ENCODE measurements at regions not wholly inside any gene's neighbourhood (a gene's known extent, or its start where the extent isn't known, plus 50 kb on each side); places are given as distances from the start of the nearest gene placed in this dataset.

GRCh38 chr2:71898851-71899681 is 248.6 kb downstream of the CYP26B1 start:
- no peak for TF ChIP-seq CTCF (IDR thresholded peaks at IDR 0.05; ENCODE audit: low read depth, low read length)
- no peak for DNase-seq (ENCODE audit: extremely low read depth, low read depth)

DNA sequence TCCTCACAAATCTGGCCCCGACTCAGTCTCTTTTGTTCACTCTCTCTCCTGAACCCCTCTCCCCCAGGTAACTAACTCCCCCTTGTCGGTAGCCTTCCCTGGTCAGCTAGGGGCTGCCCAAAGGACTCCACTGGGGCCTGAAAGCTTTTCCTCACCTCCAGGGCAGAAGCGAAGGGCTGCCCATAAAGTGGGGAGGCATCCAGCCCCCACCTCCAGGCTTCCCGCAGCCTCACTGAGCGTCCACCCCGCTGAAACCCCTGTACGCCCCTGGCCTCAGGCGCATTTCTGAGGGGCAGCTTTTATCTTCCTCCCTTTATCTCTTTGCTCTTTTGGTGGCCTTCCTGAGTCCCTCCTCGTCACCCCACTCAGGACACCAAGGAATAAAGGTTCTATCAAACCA is 249.3 kb downstream of the CYP26B1 start:
- DNase-seq (ENCODE audit: extremely low read depth, low read depth): no peak
- no peak for TF ChIP-seq CTCF (IDR thresholded peaks at IDR 0.05; ENCODE audit: low read depth, low read length)

DNA sequence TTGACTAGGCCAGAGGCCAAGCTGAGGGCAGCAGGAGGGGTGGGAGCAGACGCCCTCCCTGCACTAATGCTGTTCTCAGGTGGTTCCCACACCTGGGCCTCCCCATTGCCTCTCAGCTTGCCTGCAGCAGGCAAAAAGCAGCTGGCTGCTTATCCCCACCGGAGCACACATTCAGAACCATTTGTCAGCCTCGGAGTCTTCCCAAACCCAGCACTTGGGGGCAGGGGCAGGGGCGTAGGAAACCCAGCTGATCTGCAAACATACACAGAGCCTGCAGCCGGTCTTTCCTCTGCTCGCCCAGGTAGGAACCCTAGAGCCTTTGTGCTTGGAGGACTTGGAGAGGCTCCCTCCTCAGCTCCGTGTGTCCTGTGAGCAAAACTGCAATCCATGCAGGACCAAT is 249.8 kb downstream of the CYP26B1 start:
- no peak for TF ChIP-seq CTCF (IDR thresholded peaks at IDR 0.05; ENCODE audit: low read depth, low read length)
- no peak for DNase-seq (ENCODE audit: extremely low read depth, low read depth)

DNA sequence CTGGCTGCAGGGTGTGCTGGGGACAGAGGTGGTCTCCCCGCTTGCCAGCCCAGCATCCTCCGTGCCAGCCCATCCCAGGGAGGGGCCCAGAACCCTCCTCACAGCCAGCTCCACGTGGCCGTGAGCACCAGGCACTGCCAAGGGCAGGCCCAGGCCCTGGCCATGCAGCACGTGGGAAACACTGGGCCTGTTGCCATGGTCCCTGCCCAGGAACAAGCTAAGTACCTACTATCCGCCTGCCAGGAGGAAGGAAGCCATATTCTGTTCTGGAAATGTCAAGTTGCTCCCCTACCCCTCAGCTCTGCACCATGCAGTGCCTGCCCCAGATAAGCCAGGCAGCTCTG is 250.6 kb downstream of the CYP26B1 start:
- DNase-seq (ENCODE audit: extremely low read depth, low read depth): no peak
- no peak for TF ChIP-seq CTCF (IDR thresholded peaks at IDR 0.05; ENCODE audit: low read depth, low read length)

GRCh38 chr2:71896385-71897136 is 251.1 kb downstream of the CYP26B1 start:
- no peak for DNase-seq (ENCODE audit: extremely low read depth, low read depth)
- TF ChIP-seq CTCF (IDR thresholded peaks at IDR 0.05; ENCODE audit: low read depth, low read length): no peak

DNA sequence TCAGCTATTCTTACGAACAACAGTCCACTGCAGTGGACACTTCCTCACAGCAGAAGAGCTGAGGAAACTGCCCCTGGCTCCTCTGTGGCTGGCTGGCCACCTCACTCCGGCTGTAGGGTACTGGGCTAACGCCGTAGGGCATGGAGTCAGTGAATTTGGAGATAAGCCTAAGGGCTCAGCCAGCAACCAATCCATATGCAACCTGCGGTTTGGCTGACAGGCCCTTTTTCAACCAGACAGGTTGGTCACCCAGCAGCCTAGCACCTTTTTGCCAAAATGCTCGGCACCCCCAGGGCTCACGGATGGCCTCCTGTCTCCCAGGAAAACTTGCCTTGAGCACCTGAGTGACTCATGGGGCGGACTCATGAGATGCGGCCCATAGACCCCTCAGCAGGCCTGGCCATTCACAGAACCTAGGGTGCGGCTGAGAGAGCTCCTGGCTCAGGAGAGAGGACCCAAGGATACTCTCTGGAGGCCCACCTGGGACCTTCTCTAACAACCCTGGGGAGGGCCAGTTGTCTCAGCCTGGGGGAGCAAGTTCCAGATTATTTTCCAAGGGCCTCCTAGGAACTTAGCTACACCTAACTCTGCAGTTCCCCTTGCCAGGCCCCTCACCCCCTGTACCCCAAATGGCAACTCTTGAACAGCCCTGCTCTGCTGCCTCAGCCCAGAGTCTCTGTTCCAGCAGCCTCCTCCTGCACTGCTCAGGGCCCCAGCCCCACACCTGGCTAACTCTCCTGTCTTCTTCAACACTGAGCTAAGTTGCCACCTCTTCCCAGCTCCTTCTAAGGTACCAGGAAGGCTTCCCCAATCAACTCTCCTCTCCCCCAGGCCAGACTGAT is 252.1 kb downstream of the CYP26B1 start:
- TF ChIP-seq CTCF (IDR thresholded peaks at IDR 0.05; ENCODE audit: low read depth, low read length): no peak
- DNase-seq (ENCODE audit: extremely low read depth, low read depth): no peak

All from AG09319 (cell line).